SK-N-SH (cell line): ENCODE measurements at regions not wholly inside any gene's neighbourhood (a gene's known extent, or its start where the extent isn't known, plus 50 kb on each side); places are given as distances from the start of the nearest gene placed in this dataset.

ENCODE experiments used
- CTCF ChIA-PET: fragments of 300-600, 350-600 bp; formaldehyde crosslinking; extraction: SDS; loops from one replicate; lab custom pipeline; 2021; lab: Yijun Ruan, JAX
- POLR2A ChIA-PET: fragments of 350-600 bp; sonication (Branson Sonifier 250); formaldehyde crosslinking; extraction: SDS; loops from one replicate; lab custom pipeline; 2020; ENCODE audit warnings: antibody characterized with exemption, inconsistent platforms; lab: Yijun Ruan, JAX
- DNase-seq: peaks from one replicate; pipeline ENCODE4 v3.0.0; 2012
- H2AFZ ChIP-seq: fragments of 200-600 bp; sonication (generic); 2 replicates; pipeline ENCODE4 v1.8.1; 2016; ENCODE audit warnings: antibody characterized with exemption, mild to moderate bottlenecking, low read depth
- H3F3A ChIP-seq: fragments of 200-600 bp; sonication (generic); replicated peaks from 2 replicates; pipeline ENCODE3; 2016; ENCODE audit warnings: antibody characterized with exemption, mild to moderate bottlenecking; ENCODE audit not compliant: insufficient read depth
- H3K27ac ChIP-seq, 2 experiments: fragments of 200-500 bp in 1 of 2; fragments of 200-600 bp in 1 of 2; sonication (Bioruptor generic) in 1 of 2; sonication (generic), shearing (Covaris generic) in 1 of 2; 2 replicates each; pipeline versions ENCODE4 v1.5.1 to v1.6.1; 2014 to 2016; ENCODE audit warnings: low read depth in 2 of 2, inconsistent platforms in 1 of 2, low read length in 1 of 2, mild to moderate bottlenecking in 1 of 2, mixed read lengths in 1 of 2
- H3K27me3 ChIP-seq: fragments of 200-600 bp; sonication (generic), shearing (Covaris generic); 2 replicates; pipeline ENCODE4 v1.6.1; 2016; ENCODE audit warnings: mixed run types; ENCODE audit not compliant: insufficient read depth
- H3K36me3 ChIP-seq, 2 experiments: fragments of 200-500 bp in 1 of 2; fragments of 200-600 bp in 1 of 2; sonication (Bioruptor generic) in 1 of 2; sonication (generic) in 1 of 2; replicated peaks in 1 of 2; 2 replicates each; pipeline versions ENCODE3 to v1.5.1; 2014 to 2016; ENCODE audit warnings: low read length in 1 of 2, mild to moderate bottlenecking in 1 of 2; ENCODE audit not compliant: insufficient read depth in 2 of 2, control insufficient read depth in 1 of 2
- H3K4me1 ChIP-seq, 2 experiments: fragments of 200-500 bp in 1 of 2; fragments of 200-600 bp in 1 of 2; sonication (Bioruptor generic) in 1 of 2; sonication (generic), shearing (Covaris generic) in 1 of 2; 2 replicates each; pipeline versions ENCODE4 v1.5.1 to v1.6.1; 2014 to 2016; ENCODE audit warnings: low read depth in 1 of 2, low read length in 1 of 2, mixed run types in 1 of 2; ENCODE audit not compliant: insufficient read depth in 2 of 2, control insufficient read depth in 1 of 2
- H3K4me2 ChIP-seq: fragments of 200-600 bp; sonication (generic), shearing (Covaris generic); 2 replicates; pipeline ENCODE4 v1.6.1; 2017; ENCODE audit warnings: mixed run types
- H3K4me3 ChIP-seq, 2 experiments: fragments of 200-500 bp in 1 of 2; fragments of 200-600 bp in 1 of 2; sonication (Bioruptor generic) in 1 of 2; sonication (generic), shearing (Covaris generic) in 1 of 2; 2 replicates each; pipeline versions ENCODE4 v1.5.1 to v1.8.1; 2014 to 2016; ENCODE audit warnings: low read depth in 2 of 2, inconsistent platforms in 1 of 2, low read length in 1 of 2, mild to moderate bottlenecking in 1 of 2, mixed read lengths in 1 of 2, moderate library complexity in 1 of 2
- H3K79me2 ChIP-seq: fragments of 200-600 bp; sonication (generic); 2 replicates; pipeline ENCODE4 v1.8.1; 2017; ENCODE audit warnings: mild to moderate bottlenecking; ENCODE audit not compliant: insufficient read depth
- H3K9ac ChIP-seq: fragments of 200-600 bp; sonication (generic); 2 replicates; pipeline ENCODE4 v1.6.1; 2017; ENCODE audit warnings: mixed run types
- H3K9me2 ChIP-seq: fragments of 200-600 bp; sonication (generic); 2 replicates; pipeline ENCODE4 v1.6.1; 2017; ENCODE audit warnings: mixed run types
- H3K9me3 ChIP-seq: fragments of 200-600 bp; sonication (generic); 2 replicates; pipeline ENCODE4 v1.6.1; 2017; ENCODE audit warnings: mixed run types, mild to moderate bottlenecking, moderate library complexity
- H4K20me1 ChIP-seq: fragments of 200-600 bp; sonication (generic); 2 replicates; pipeline ENCODE4 v1.6.1; 2017; ENCODE audit warnings: mild to moderate bottlenecking, mixed run types; ENCODE audit not compliant: insufficient read depth
- CHD2 ChIP-seq: fragments of 150-350 bp; IDR thresholded peaks from 2 replicates; pipeline ENCODE4 v1.6.1; 2018; ENCODE audit warnings: low read length; ENCODE audit not compliant: partially characterized antibody
- EZH2phosphoT487 ChIP-seq: fragments of 200-600 bp; sonication (generic); IDR thresholded peaks from 2 replicates; pipeline ENCODE4 v1.6.1; 2017; ENCODE audit warnings: low read depth, mixed run types, mild to moderate bottlenecking, antibody characterized with exemption, moderate library complexity, borderline replicate concordance
- MEF2A ChIP-seq: IDR thresholded peaks from 2 replicates; pipeline ENCODE4 v1.4.0; 2012; ENCODE audit warnings: low read depth, borderline replicate concordance
- MXI1 ChIP-seq: IDR thresholded peaks from 2 replicates; pipeline ENCODE4 v1.6.1; 2012; ENCODE audit warnings: mild to moderate bottlenecking, low read depth, low read length, improper control_type of control experiment
- NFIC ChIP-seq: IDR thresholded peaks from 2 replicates; pipeline ENCODE4 v1.4.0; 2012; ENCODE audit warnings: borderline replicate concordance
- SIN3A ChIP-seq: IDR thresholded peaks from 2 replicates; pipeline ENCODE4 v1.6.1; 2012; ENCODE audit warnings: low read depth, mild to moderate bottlenecking, low read length, moderate library complexity, borderline replicate concordance
- SMC3 ChIP-seq: IDR thresholded peaks from 2 replicates; pipeline ENCODE4 v1.6.1; 2012; ENCODE audit warnings: low read depth, low read length, improper control_type of control experiment
- TAF1 ChIP-seq: IDR thresholded peaks from 2 replicates; pipeline ENCODE4 v1.6.1; 2012; ENCODE audit warnings: low read depth, mild to moderate bottlenecking, low read length, moderate library complexity, borderline replicate concordance
- YY1 ChIP-seq: IDR thresholded peaks from 2 replicates; pipeline ENCODE4 v1.4.0; 2012; ENCODE audit warnings: low read depth, mild to moderate bottlenecking
- WGBS: methylation state at CpG from one replicate; pipeline ENCODE4 v1.1.6; 2017; ENCODE audit warnings: low lambda C conversion rate; 5-methylcytosine and 5-hydroxymethylcytosine counted together
- TF ChIP-seq, protein P1 (sequence below): fragments of 150-350 bp; IDR thresholded peaks from 2 replicates; pipeline ENCODE4 v1.6.1; 2016; ENCODE audit warnings: mild to moderate bottlenecking, low read depth, low read length
- TF ChIP-seq, protein P2 (sequence below): IDR thresholded peaks from 2 replicates; pipeline ENCODE4 v1.4.0; 2012; ENCODE audit warnings: low read depth, borderline replicate concordance

DNA sequence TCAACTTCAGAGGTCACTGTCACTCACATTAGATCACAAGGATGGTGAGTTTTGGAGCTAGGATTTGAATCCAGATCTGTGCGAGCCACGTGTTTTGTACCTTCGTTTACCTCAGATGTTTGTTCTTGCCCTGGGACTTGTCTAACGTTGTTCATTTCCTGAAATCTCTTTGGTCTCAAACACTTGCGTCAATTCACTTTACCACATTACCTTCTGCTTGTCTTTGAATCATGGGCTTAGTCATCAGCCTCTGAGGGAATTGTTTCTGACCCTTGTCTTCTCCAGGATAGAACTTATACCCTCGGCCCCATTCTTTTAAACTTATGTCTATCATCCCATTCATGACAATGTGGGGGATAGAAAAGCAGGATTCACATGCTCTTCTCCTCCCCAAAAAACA lies 282.7 kb downstream of the DCDC2C start:
- no peak overlapping the region for H2AFZ ChIP-seq
- ChIA-PET POLR2A (no interaction called here), CTCF (no interaction called here)
- H3K79me2 ChIP-seq: no peaks in the 10 kb centered on the region
- no peak overlapping the region for H3K27ac ChIP-seq
- H3K9me2 ChIP-seq: no peaks in the 10 kb centered on the region
- no peak overlapping the region for H3K4me3 ChIP-seq
- no peak overlapping the region for H3K4me2 ChIP-seq
- no peaks in the 10 kb centered on the region for H4K20me1 ChIP-seq
- no peaks in the 10 kb centered on the region for H3K4me1 ChIP-seq
- no peaks in the 10 kb centered on the region for H3K36me3 ChIP-seq
- H3K27me3 ChIP-seq: no peaks in the 10 kb centered on the region
- TF ChIP-seq NFIC: no peak
- TF ChIP-seq, protein P1, sequence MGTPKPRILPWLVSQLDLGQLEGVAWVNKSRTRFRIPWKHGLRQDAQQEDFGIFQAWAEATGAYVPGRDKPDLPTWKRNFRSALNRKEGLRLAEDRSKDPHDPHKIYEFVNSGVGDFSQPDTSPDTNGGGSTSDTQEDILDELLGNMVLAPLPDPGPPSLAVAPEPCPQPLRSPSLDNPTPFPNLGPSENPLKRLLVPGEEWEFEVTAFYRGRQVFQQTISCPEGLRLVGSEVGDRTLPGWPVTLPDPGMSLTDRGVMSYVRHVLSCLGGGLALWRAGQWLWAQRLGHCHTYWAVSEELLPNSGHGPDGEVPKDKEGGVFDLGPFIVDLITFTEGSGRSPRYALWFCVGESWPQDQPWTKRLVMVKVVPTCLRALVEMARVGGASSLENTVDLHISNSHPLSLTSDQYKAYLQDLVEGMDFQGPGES: no peak
- TF ChIP-seq EZH2phosphoT487: no peak
- no peak for TF ChIP-seq TAF1
- TF ChIP-seq SIN3A: no peak
- TF ChIP-seq, protein P2, sequence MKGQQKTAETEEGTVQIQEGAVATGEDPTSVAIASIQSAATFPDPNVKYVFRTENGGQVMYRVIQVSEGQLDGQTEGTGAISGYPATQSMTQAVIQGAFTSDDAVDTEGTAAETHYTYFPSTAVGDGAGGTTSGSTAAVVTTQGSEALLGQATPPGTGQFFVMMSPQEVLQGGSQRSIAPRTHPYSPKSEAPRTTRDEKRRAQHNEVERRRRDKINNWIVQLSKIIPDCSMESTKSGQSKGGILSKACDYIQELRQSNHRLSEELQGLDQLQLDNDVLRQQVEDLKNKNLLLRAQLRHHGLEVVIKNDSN: no peak
- no peak for TF ChIP-seq SMC3
- H3K9ac ChIP-seq: no peak overlapping the region
- WGBS: 21% methylated on average over 6 of the region's 6 CpGs
- no peaks in the 10 kb centered on the region for H3F3A ChIP-seq
- DNase-seq: no peak
- no peaks in the 10 kb centered on the region for H3K9me3 ChIP-seq

DNA sequence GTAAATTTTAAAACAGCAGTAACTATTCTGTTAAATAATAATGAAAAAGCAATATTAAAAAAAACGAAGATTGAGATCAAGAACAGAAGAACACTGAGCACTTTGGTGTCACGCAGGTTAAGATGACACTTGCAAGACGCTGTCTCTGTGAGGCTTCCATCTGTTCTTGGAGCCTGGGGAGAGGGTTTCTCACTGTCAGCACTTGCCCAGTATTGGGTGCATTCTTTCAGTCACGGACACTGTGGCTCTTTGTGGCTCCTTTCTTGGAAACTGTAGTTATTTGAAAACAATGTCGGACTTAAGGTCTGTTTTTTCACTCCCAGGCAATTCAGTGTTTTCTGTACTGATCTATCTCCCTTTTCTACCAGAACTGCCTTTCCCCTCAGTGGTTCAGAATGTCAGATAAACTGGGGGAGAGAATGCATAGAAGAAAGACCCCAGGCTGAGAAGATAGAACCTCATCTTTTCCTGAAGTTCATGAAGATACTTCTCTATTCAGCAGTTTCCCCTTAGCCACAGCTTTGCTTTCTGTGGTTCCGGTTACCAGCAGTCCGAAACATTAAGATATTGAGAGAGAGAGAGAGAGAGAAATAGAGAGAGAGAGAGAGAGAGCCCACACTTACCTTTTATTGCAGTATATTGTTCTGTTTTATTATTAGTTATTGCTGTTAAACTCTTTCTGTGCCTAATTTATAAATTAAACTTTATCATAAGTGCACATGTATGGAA lies 283.3 kb downstream of the DCDC2C start:
- H3K4me2 ChIP-seq: no peak overlapping the region
- POLR2A ChIA-PET: no interaction called here
- no peaks in the 10 kb centered on the region for H4K20me1 ChIP-seq
- H3K36me3 ChIP-seq: no peaks in the 10 kb centered on the region
- no peak overlapping the region for H2AFZ ChIP-seq
- no peaks in the 10 kb centered on the region for H3K9me2 ChIP-seq
- CTCF ChIA-PET: no interaction called here
- H3K27me3 ChIP-seq: no peaks in the 10 kb centered on the region
- H3F3A ChIP-seq: no peaks in the 10 kb centered on the region
- no peak overlapping the region for H3K27ac ChIP-seq
- H3K79me2 ChIP-seq: no peaks in the 10 kb centered on the region
- TF ChIP-seq CHD2: no peak
- TF ChIP-seq MXI1: no peak
- TF ChIP-seq MEF2A: no peak
- TF ChIP-seq SMC3: no peak
- no peak for TF ChIP-seq EZH2phosphoT487
- no peak for TF ChIP-seq YY1
- no peaks in the 10 kb centered on the region for H3K9me3 ChIP-seq
- no peak overlapping the region for H3K4me3 ChIP-seq
- no peaks in the 10 kb centered on the region for H3K4me1 ChIP-seq
- H3K9ac ChIP-seq: no peak overlapping the region
- DNase-seq: no peak
- 16% methylated on average over 7 of the region's 7 CpGs for WGBS
